Gastroesophageal sphincter (tissue), 4 donors: ENCODE measurements at regions not wholly inside any gene's neighbourhood (a gene's known extent, or its start where the extent isn't known, plus 50 kb on each side); places are given as distances from the start of the nearest gene placed in this dataset.
A peak's percentile ranks its signal among the peaks of the same experiment; 100 is the strongest.

Experiments
- ATAC-seq: fragments of 150-250 bp; one replicate; pipeline ENCODE4 v1.9.1; 2016; ENCODE audit warnings: mild to moderate bottlenecking, moderate library complexity
- H3K27ac ChIP-seq, 4 donors: fragments of 200-600 bp; sonication (generic) in 3 of 4; 1 replicate in 3 of 4; 2 replicates in 1 of 4; pipeline ENCODE4 v1.5.1; 2016 to 2019
- H3K27me3 ChIP-seq: fragments of 200-600 bp; sonication (generic); one replicate; pipeline ENCODE4 v1.5.1; 2019
- H3K36me3 ChIP-seq, 2 donors: fragments of 200-600 bp; sonication (generic); one replicate each; pipeline ENCODE4 v1.5.1; 2019; ENCODE audit warnings: control low read depth in 1 of 2
- H3K4me1 ChIP-seq, 3 donors: fragments of 200-600 bp; sonication (generic); 1 replicate in 2 of 3; 2 replicates in 1 of 3; pipeline ENCODE4 v1.5.1; 2016 to 2019; ENCODE audit warnings: control low read depth in 2 of 3
- H3K4me3 ChIP-seq, 2 donors: fragments of 200-600 bp; sonication (generic); one replicate each; pipeline ENCODE4 v1.5.1; 2019; ENCODE audit warnings: mild to moderate bottlenecking in 1 of 2, moderate library complexity in 1 of 2
- H3K9me3 ChIP-seq, 3 donors: fragments of 200-600 bp; sonication (generic); one replicate each; pipeline ENCODE4 v1.5.1; 2017 to 2019; ENCODE audit warnings: control low read depth in 2 of 3
- CTCF ChIP-seq, 4 experiments: fragments of 200-600 bp in 2 of 4; fragments of 450-650 bp in 2 of 4; sonication (generic) in 1 of 4; IDR thresholded peaks; one replicate each; pipeline ENCODE4 v1.5.1; 2017 to 2019; ENCODE audit warnings: antibody characterized with exemption in 4 of 4, mild to moderate bottlenecking in 2 of 4, moderate library complexity in 2 of 4
- EP300 ChIP-seq: sonication (generic); formaldehyde crosslinking; IDR thresholded peaks from one replicate; pipeline ENCODE4 v1.6.1; 2017; ENCODE audit warnings: antibody characterized with exemption, mild to moderate bottlenecking
- POLR2A ChIP-seq, 2 donors: fragments of 450-650 bp; IDR thresholded peaks; one replicate each; pipeline ENCODE4 v1.6.1; 2017; ENCODE audit warnings: antibody characterized with exemption in 2 of 2, mild to moderate bottlenecking in 2 of 2, moderate library complexity in 1 of 2
- POLR2AphosphoS5 ChIP-seq: sonication (generic); formaldehyde crosslinking; IDR thresholded peaks from one replicate; pipeline ENCODE4 v1.6.1; 2017; ENCODE audit warnings: antibody characterized with exemption
- WGBS, 2 donors: methylation state at CpG; one replicate each; pipeline ENCODE4 v1.1.5; 2018; ENCODE audit warnings: low coverage in 1 of 2; 5-methylcytosine and 5-hydroxymethylcytosine counted together

GRCh38 chr16:62190426-62190825 is 154.2 kb upstream of the CDH8 start:
- Histone ChIP-seq H3K27ac (no peak overlapping the region), H3K4me1 (no peaks in the 10 kb centered on the region), H3K27me3 (no peaks in the 10 kb centered on the region), H3K9me3 (no peaks in the 10 kb centered on the region), H3K36me3 (no peaks in the 10 kb centered on the region), H3K4me3 (no peak overlapping the region)
- TF ChIP-seq POLR2A (IDR thresholded peaks at IDR 0.05), result no peak
- no peak for TF ChIP-seq EP300
- no peak for TF ChIP-seq POLR2AphosphoS5
- TF ChIP-seq CTCF (IDR thresholded peaks at IDR 0.05), result peak in 2 of 4 experiments; percentile 12 to 26
- WGBS, 2 donors, result 60 to 64% methylated on average over 2 of the region's 2 CpGs
- no peak for ATAC-seq

GRCh38 chr16:62177351-62178203 is 141.3 kb upstream of the CDH8 start:
- ATAC-seq, result no peak
- TF ChIP-seq POLR2AphosphoS5 (no peak), POLR2A (IDR thresholded peaks at IDR 0.05) (no peak), EP300 (no peak), CTCF (IDR thresholded peaks at IDR 0.05) (no peak)
- Histone ChIP-seq H3K9me3 (no peaks in the 10 kb centered on the region), H3K27ac (no peak overlapping the region), H3K27me3 (no peaks in the 10 kb centered on the region), H3K4me1 (no peaks in the 10 kb centered on the region), H3K36me3 (no peaks in the 10 kb centered on the region), H3K4me3 (no peak overlapping the region)
- WGBS, 2 donors, result 77 to 79% methylated on average over 11 of the region's 11 CpGs

- H3K9me3 ChIP-seq, result peaks cover 0 to 10% (median 0%) of the 10 kb centered on the region in 3 donors
- H3K36me3 ChIP-seq, result no peaks in the 10 kb centered on the region
- no peaks in the 10 kb centered on the region for H3K27me3 ChIP-seq
- H3K27ac ChIP-seq, result no peak overlapping the region
- H3K4me1 ChIP-seq, result no peaks in the 10 kb centered on the region
- WGBS, 2 donors, result no CpG with 5 or more reads among the region's 2 CpGs
- TF ChIP-seq EP300 (no peak), POLR2AphosphoS5 (no peak), CTCF (IDR thresholded peaks at IDR 0.05) (no peak), POLR2A (IDR thresholded peaks at IDR 0.05) (no peak)
- ATAC-seq, result no peak
- no peak overlapping the region for H3K4me3 ChIP-seq
Measured at GRCh38 chr16:62170642-62171041, 134.4 kb upstream of the CDH8 start.

- Histone ChIP-seq H3K36me3 (no peaks in the 10 kb centered on the region), H3K4me1 (no peaks in the 10 kb centered on the region), H3K27me3 (no peaks in the 10 kb centered on the region), H3K4me3 (no peak overlapping the region), H3K27ac (no peak overlapping the region), H3K9me3 (peaks cover 0 to 10% (median 0%) of the 10 kb centered on the region in 3 donors)
- TF ChIP-seq POLR2AphosphoS5 (no peak), EP300 (no peak), CTCF (IDR thresholded peaks at IDR 0.05) (no peak), POLR2A (IDR thresholded peaks at IDR 0.05) (no peak)
- no peak for ATAC-seq
- 91 to 92% methylated on average over 1 of the region's 1 CpG for WGBS, 2 donors
Measured at GRCh38 chr16:62167551-62167950, 131.3 kb upstream of the CDH8 start.

GRCh38 chr16:62157544-62157943 is 121.3 kb upstream of the CDH8 start:
- no peaks in the 10 kb centered on the region for H3K4me1 ChIP-seq
- 88 to 91% methylated on average over 3 of the region's 3 CpGs for WGBS, 2 donors
- no peak overlapping the region for H3K4me3 ChIP-seq
- TF ChIP-seq EP300 (no peak), CTCF (IDR thresholded peaks at IDR 0.05) (no peak), POLR2AphosphoS5 (no peak), POLR2A (IDR thresholded peaks at IDR 0.05) (no peak)
- H3K27me3 ChIP-seq, result no peaks in the 10 kb centered on the region
- H3K9me3 ChIP-seq, result peaks cover 0 to 4% (median 0%) of the 10 kb centered on the region in 3 donors
- no peak overlapping the region for H3K27ac ChIP-seq
- no peaks in the 10 kb centered on the region for H3K36me3 ChIP-seq
- ATAC-seq, result no peak
